ENCODE measurements at regions not wholly inside any gene's neighbourhood (a gene's known extent, or its start where the extent isn't known, plus 50 kb on each side); places are given as distances from the start of the nearest gene placed in this dataset.

DNA sequence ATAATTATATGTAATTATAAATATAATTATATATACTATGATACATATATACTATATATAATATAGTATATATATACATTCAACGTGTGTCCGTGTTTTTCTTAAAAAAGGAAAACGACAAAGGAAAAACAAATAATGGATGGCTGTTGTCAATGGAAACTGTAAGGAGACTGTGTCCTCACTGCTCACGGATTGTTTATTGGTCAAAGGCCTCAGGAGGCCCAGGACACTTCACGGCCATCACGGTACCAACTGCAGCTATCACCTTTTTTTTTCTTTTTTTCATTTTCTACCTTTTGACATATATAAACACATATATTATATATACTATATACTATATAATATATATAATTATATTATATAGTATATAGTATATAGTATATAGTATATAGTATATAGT lies 113.4 kb downstream of the SPTSSA start:
- TF ChIP-seq, protein P1, sequence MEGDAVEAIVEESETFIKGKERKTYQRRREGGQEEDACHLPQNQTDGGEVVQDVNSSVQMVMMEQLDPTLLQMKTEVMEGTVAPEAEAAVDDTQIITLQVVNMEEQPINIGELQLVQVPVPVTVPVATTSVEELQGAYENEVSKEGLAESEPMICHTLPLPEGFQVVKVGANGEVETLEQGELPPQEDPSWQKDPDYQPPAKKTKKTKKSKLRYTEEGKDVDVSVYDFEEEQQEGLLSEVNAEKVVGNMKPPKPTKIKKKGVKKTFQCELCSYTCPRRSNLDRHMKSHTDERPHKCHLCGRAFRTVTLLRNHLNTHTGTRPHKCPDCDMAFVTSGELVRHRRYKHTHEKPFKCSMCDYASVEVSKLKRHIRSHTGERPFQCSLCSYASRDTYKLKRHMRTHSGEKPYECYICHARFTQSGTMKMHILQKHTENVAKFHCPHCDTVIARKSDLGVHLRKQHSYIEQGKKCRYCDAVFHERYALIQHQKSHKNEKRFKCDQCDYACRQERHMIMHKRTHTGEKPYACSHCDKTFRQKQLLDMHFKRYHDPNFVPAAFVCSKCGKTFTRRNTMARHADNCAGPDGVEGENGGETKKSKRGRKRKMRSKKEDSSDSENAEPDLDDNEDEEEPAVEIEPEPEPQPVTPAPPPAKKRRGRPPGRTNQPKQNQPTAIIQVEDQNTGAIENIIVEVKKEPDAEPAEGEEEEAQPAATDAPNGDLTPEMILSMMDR (optimal IDR thresholded peaks at IDR 0.05 in 1 of 3, IDR thresholded peaks at IDR 0.05 in 1 of 3, conservative IDR thresholded peaks at IDR 0.05 in 1 of 3; ENCODE audit: extremely low read depth in 1 of 3, insufficient read depth in 2 of 3, low read length in 3 of 3): no peak
- no peak for TF ChIP-seq EZH2 (IDR thresholded peaks at IDR 0.05; ENCODE audit: low read length)

Data from keratinocyte (primary cell).